Naive B cell (primary cell): ENCODE measurements at regions not wholly inside any gene's neighbourhood (a gene's known extent, or its start where the extent isn't known, plus 50 kb on each side); places are given as distances from the start of the nearest gene placed in this dataset.

Experiments used
- ATAC-seq, 2 donors: fragments of 150-1000 bp; cut with Tn5 transposase; 2 replicates each; pipeline ENCODE4 v1.10.0; 2021; ENCODE audit warnings: low read depth in 2 of 2, mild to moderate bottlenecking in 2 of 2, moderate library complexity in 2 of 2
- DNase-seq: peaks from one replicate; pipeline ENCODE4 v3.0.0; 2022
- H3K27ac Mint-ChIP-seq, 6 donors: one replicate each; pipeline ENCODE4 v1.8.0; 2020 to 2022; ENCODE audit warnings: mild to moderate bottlenecking in 6 of 6, mixed read lengths in 6 of 6, moderate library complexity in 5 of 6, inconsistent platforms in 2 of 6
- H3K27me3 Mint-ChIP-seq, 3 donors: one replicate each; pipeline ENCODE4 v1.8.0; 2021 to 2022; ENCODE audit warnings: mixed read lengths in 3 of 3, mild to moderate bottlenecking in 1 of 3
- H3K36me3 Mint-ChIP-seq, 2 donors: one replicate each; pipeline ENCODE4 v1.8.0; 2020 to 2022; ENCODE audit warnings: mixed read lengths in 2 of 2, inconsistent platforms in 1 of 2, mild to moderate bottlenecking in 1 of 2
- H3K4me1 Mint-ChIP-seq, 3 donors: one replicate each; pipeline ENCODE4 v1.8.0; 2020 to 2022; ENCODE audit warnings: mixed read lengths in 3 of 3, inconsistent platforms in 1 of 3, mild to moderate bottlenecking in 1 of 3, moderate library complexity in 1 of 3
- H3K4me3 Mint-ChIP-seq, 8 donors: one replicate each; pipeline ENCODE4 v1.8.0; 2020 to 2022; ENCODE audit warnings: mild to moderate bottlenecking in 8 of 8, mixed read lengths in 8 of 8, moderate library complexity in 8 of 8, inconsistent platforms in 2 of 8
- H3K9me3 Mint-ChIP-seq, 7 donors: one replicate each; pipeline ENCODE4 v1.8.0; 2020 to 2022; ENCODE audit warnings: mixed read lengths in 7 of 7, mild to moderate bottlenecking in 5 of 7, inconsistent platforms in 2 of 7, moderate library complexity in 1 of 7

GRCh38 chr9:14031810-14032209 is 282.1 kb downstream of the NFIB start:
- no peak overlapping the region for H3K27ac Mint-ChIP-seq
- DNase-seq (no peak), ATAC-seq (no peak)
- H3K4me1 Mint-ChIP-seq, result no peaks in the 10 kb centered on the region
- no peaks in the 10 kb centered on the region for H3K36me3 Mint-ChIP-seq
- H3K9me3 Mint-ChIP-seq, result peaks cover 0 to 9% (median 4%) of the 10 kb centered on the region in 7 donors
- no peaks in the 10 kb centered on the region for H3K27me3 Mint-ChIP-seq
- H3K4me3 Mint-ChIP-seq, result no peak overlapping the region

- no peaks in the 10 kb centered on the region for H3K27me3 Mint-ChIP-seq
- DNase-seq, result no peak
- no peaks in the 10 kb centered on the region for H3K4me1 Mint-ChIP-seq
- no peak overlapping the region for H3K4me3 Mint-ChIP-seq
- ATAC-seq, result no peak
- no peak overlapping the region for H3K27ac Mint-ChIP-seq
- peaks cover 0 to 9% (median 4%) of the 10 kb centered on the region in 7 donors for H3K9me3 Mint-ChIP-seq
- H3K36me3 Mint-ChIP-seq, result no peaks in the 10 kb centered on the region
Measured at GRCh38 chr9:14031060-14031414, 282.9 kb downstream of the NFIB start.

GRCh38 chr9:14030375-14031059 is 283.4 kb downstream of the NFIB start:
- DNase-seq (no peak), ATAC-seq (no peak)
- Mint-ChIP-seq H3K27me3 (no peaks in the 10 kb centered on the region), H3K27ac (no peak overlapping the region), H3K36me3 (no peaks in the 10 kb centered on the region), H3K4me1 (no peaks in the 10 kb centered on the region), H3K4me3 (no peak overlapping the region), H3K9me3 (peaks cover 0 to 9% (median 4%) of the 10 kb centered on the region in 7 donors)

GRCh38 chr9:14029806-14030374 is 284.1 kb downstream of the NFIB start:
- Mint-ChIP-seq H3K27ac (no peak overlapping the region), H3K4me1 (no peaks in the 10 kb centered on the region), H3K4me3 (no peak overlapping the region)

GRCh38 chr9:14027116-14027800 is 286.7 kb downstream of the NFIB start:
- no peaks in the 10 kb centered on the region for H3K4me1 Mint-ChIP-seq
- no peak overlapping the region for H3K27ac Mint-ChIP-seq
- no peak overlapping the region for H3K4me3 Mint-ChIP-seq
- no peaks in the 10 kb centered on the region for H3K27me3 Mint-ChIP-seq
- DNase-seq (no peak), ATAC-seq (no peak)
- no peaks in the 10 kb centered on the region for H3K36me3 Mint-ChIP-seq
- H3K9me3 Mint-ChIP-seq, result peaks cover 0 to 11% (median 6%) of the 10 kb centered on the region in 7 donors

More at GRCh38 chr9:14029806-14030374, 284.1 kb downstream of the NFIB start:
- Mint-ChIP-seq H3K36me3 (no peaks in the 10 kb centered on the region), H3K9me3 (peaks cover 0 to 9% (median 4%) of the 10 kb centered on the region in 7 donors), H3K27me3 (no peaks in the 10 kb centered on the region)
- ATAC-seq (no peak), DNase-seq (no peak)

- no peaks in the 10 kb centered on the region for H3K4me1 Mint-ChIP-seq
- DNase-seq (no peak), ATAC-seq (no peak)
- no peaks in the 10 kb centered on the region for H3K27me3 Mint-ChIP-seq
- H3K4me3 Mint-ChIP-seq, result no peak overlapping the region
- H3K36me3 Mint-ChIP-seq, result no peaks in the 10 kb centered on the region
- H3K9me3 Mint-ChIP-seq, result peaks cover 0 to 11% (median 4%) of the 10 kb centered on the region in 7 donors
- no peak overlapping the region for H3K27ac Mint-ChIP-seq
Measured at GRCh38 chr9:14025741-14026140, 288.2 kb downstream of the NFIB start.

- Mint-ChIP-seq H3K27me3 (no peaks in the 10 kb centered on the region), H3K4me3 (no peak overlapping the region), H3K4me1 (no peaks in the 10 kb centered on the region), H3K9me3 (peaks cover 0 to 11% (median 4%) of the 10 kb centered on the region in 7 donors), H3K27ac (no peak overlapping the region), H3K36me3 (no peaks in the 10 kb centered on the region)
- ATAC-seq (no peak), DNase-seq (no peak)
Measured at GRCh38 chr9:14023285-14023684, 290.7 kb downstream of the NFIB start.

- Mint-ChIP-seq H3K4me3 (no peak overlapping the region), H3K9me3 (peaks cover 0 to 11% (median 4%) of the 10 kb centered on the region in 7 donors), H3K36me3 (no peaks in the 10 kb centered on the region), H3K27me3 (no peaks in the 10 kb centered on the region), H3K4me1 (no peaks in the 10 kb centered on the region), H3K27ac (no peak overlapping the region)
- DNase-seq (no peak), ATAC-seq (no peak)
Measured at GRCh38 chr9:14021871-14022525, 291.9 kb downstream of the NFIB start.

- Mint-ChIP-seq H3K4me1 (no peaks in the 10 kb centered on the region), H3K27ac (no peak overlapping the region), H3K9me3 (peaks cover 0 to 10% (median 5%) of the 10 kb centered on the region in 7 donors), H3K27me3 (no peaks in the 10 kb centered on the region), H3K36me3 (no peaks in the 10 kb centered on the region), H3K4me3 (no peak overlapping the region)
- ATAC-seq (no peak), DNase-seq (no peak)
Measured at GRCh38 chr9:14018081-14018480, 295.9 kb downstream of the NFIB start.

- ATAC-seq, result no peak
- no peaks in the 10 kb centered on the region for H3K27me3 Mint-ChIP-seq
- H3K36me3 Mint-ChIP-seq, result no peaks in the 10 kb centered on the region
- H3K4me3 Mint-ChIP-seq, result no peak overlapping the region
- DNase-seq, result no peak
- no peaks in the 10 kb centered on the region for H3K4me1 Mint-ChIP-seq
- H3K27ac Mint-ChIP-seq, result no peak overlapping the region
- peaks cover 0 to 15% (median 5%) of the 10 kb centered on the region in 7 donors for H3K9me3 Mint-ChIP-seq
Measured at GRCh38 chr9:14014744-14015143, 299.2 kb downstream of the NFIB start.

GRCh38 chr9:14014218-14014617 is 299.7 kb downstream of the NFIB start:
- Mint-ChIP-seq H3K4me1 (no peaks in the 10 kb centered on the region), H3K27me3 (no peaks in the 10 kb centered on the region), H3K4me3 (no peak overlapping the region), H3K27ac (no peak overlapping the region), H3K36me3 (no peaks in the 10 kb centered on the region), H3K9me3 (peaks cover 0 to 15% (median 5%) of the 10 kb centered on the region in 7 donors)
- no peak for ATAC-seq
- no peak for DNase-seq

GRCh38 chr9:14011799-14012560 is 302.0 kb downstream of the NFIB start:
- H3K4me1 Mint-ChIP-seq, result no peaks in the 10 kb centered on the region
- ATAC-seq, result no peak
- H3K4me3 Mint-ChIP-seq, result no peak overlapping the region
- no peak overlapping the region for H3K27ac Mint-ChIP-seq
- no peaks in the 10 kb centered on the region for H3K27me3 Mint-ChIP-seq
- H3K36me3 Mint-ChIP-seq, result no peaks in the 10 kb centered on the region
- H3K9me3 Mint-ChIP-seq, result peaks cover 0 to 19% (median 5%) of the 10 kb centered on the region in 7 donors
- no peak for DNase-seq

- H3K27ac Mint-ChIP-seq, result no peak overlapping the region
- no peak overlapping the region for H3K4me3 Mint-ChIP-seq
- no peaks in the 10 kb centered on the region for H3K4me1 Mint-ChIP-seq
- H3K36me3 Mint-ChIP-seq, result no peaks in the 10 kb centered on the region
- peaks cover 2 to 14% (median 7%) of the 10 kb centered on the region in 7 donors for H3K9me3 Mint-ChIP-seq
- ATAC-seq (no peak), DNase-seq (no peak)
- H3K27me3 Mint-ChIP-seq, result no peaks in the 10 kb centered on the region
Measured at GRCh38 chr9:14007190-14007769, 306.7 kb downstream of the NFIB start.
